H9 (cell line): ENCODE measurements at regions not wholly inside any gene's neighbourhood (a gene's known extent, or its start where the extent isn't known, plus 50 kb on each side); places are given as distances from the start of the nearest gene placed in this dataset.

Source experiments
- DNase-seq: peaks from one replicate; pipeline ENCODE4 v3.0.0-alpha.2; 2017
- H2AFZ ChIP-seq: one replicate; pipeline ENCODE4 v1.6.1; 2013; ENCODE audit warnings: mild to moderate bottlenecking, low read length, control low read depth, moderate library complexity
- H2AK5ac ChIP-seq: 2 replicates; pipeline ENCODE4 v1.6.1; 2013; ENCODE audit warnings: low read length, control low read depth, mixed read lengths; ENCODE audit not compliant: insufficient read length
- H2BK120ac ChIP-seq: one replicate; pipeline ENCODE4 v1.6.1; 2013; ENCODE audit warnings: low read depth, mild to moderate bottlenecking, low read length, control low read depth, inconsistent platforms; ENCODE audit not compliant: poor library complexity, severe bottlenecking
- H2BK12ac ChIP-seq: 2 replicates; pipeline ENCODE4 v1.6.1; 2013; ENCODE audit warnings: low read length, control low read depth, mixed read lengths, low read depth; ENCODE audit not compliant: insufficient read length
- H2BK15ac ChIP-seq: 2 replicates; pipeline ENCODE4 v1.6.1; 2013; ENCODE audit warnings: low read depth, low read length, control low read depth
- H2BK20ac ChIP-seq: one replicate; pipeline ENCODE4 v1.6.1; 2013; ENCODE audit warnings: low read depth, mild to moderate bottlenecking, low read length, control low read depth, inconsistent platforms; ENCODE audit not compliant: poor library complexity, severe bottlenecking
- H2BK5ac ChIP-seq: 2 replicates; pipeline ENCODE4 v1.6.1; 2013; ENCODE audit warnings: low read length, control low read depth, mixed read lengths; ENCODE audit not compliant: insufficient read length
- H3K14ac ChIP-seq: 2 replicates; pipeline ENCODE4 v1.6.1; 2013; ENCODE audit warnings: low read length, control low read depth; ENCODE audit not compliant: insufficient read depth
- H3K18ac ChIP-seq: 2 replicates; pipeline ENCODE4 v1.6.1; 2013; ENCODE audit warnings: low read depth, mild to moderate bottlenecking, mixed read lengths, low read length, control low read depth; ENCODE audit not compliant: insufficient read length
- H3K23ac ChIP-seq: 2 replicates; pipeline ENCODE4 v1.6.1; 2013; ENCODE audit warnings: low read length, control low read depth, mixed read lengths, low read depth; ENCODE audit not compliant: insufficient read length
- H3K23me2 ChIP-seq: 2 replicates; pipeline ENCODE4 v1.6.1; 2013; ENCODE audit warnings: low read depth, mild to moderate bottlenecking, mixed read lengths, low read length, control low read depth; ENCODE audit not compliant: insufficient read length, poor library complexity, severe bottlenecking
- H3K27ac ChIP-seq: 2 replicates; pipeline ENCODE4 v1.5.1; 2013; ENCODE audit warnings: low read length, control low read depth, mixed read lengths, low read depth; ENCODE audit not compliant: insufficient read length
- H3K27me3 ChIP-seq: 2 replicates; pipeline ENCODE4 v1.6.1; 2013; ENCODE audit warnings: low read length, control low read depth, inconsistent platforms; ENCODE audit not compliant: insufficient read depth
- H3K4ac ChIP-seq: 2 replicates; pipeline ENCODE4 v1.6.1; 2013; ENCODE audit warnings: low read depth, mild to moderate bottlenecking, control low read depth, inconsistent platforms, low read length, moderate library complexity
- H3K4me1 ChIP-seq: 2 replicates; pipeline ENCODE4 v1.6.1; 2013; ENCODE audit warnings: low read length, control low read depth, inconsistent platforms; ENCODE audit not compliant: insufficient read depth
- H3K4me2 ChIP-seq: 2 replicates; pipeline ENCODE4 v1.6.1; 2013; ENCODE audit warnings: low read length, control low read depth, mixed read lengths; ENCODE audit not compliant: insufficient read length, insufficient read depth
- H3K56ac ChIP-seq: 2 replicates; pipeline ENCODE4 v1.6.1; 2013; ENCODE audit warnings: low read depth, mild to moderate bottlenecking, mixed read lengths, low read length, control low read depth; ENCODE audit not compliant: insufficient read length
- H3K79me1 ChIP-seq: 2 replicates; pipeline ENCODE4 v1.6.1; 2013; ENCODE audit warnings: low read depth, mild to moderate bottlenecking, moderate library complexity, low read length, control low read depth, inconsistent platforms; ENCODE audit not compliant: insufficient read depth, poor library complexity, severe bottlenecking
- H3K79me2 ChIP-seq: 2 replicates; pipeline ENCODE4 v1.6.1; 2013; ENCODE audit warnings: low read length, control low read depth, inconsistent platforms; ENCODE audit not compliant: insufficient read depth
- H3K9ac ChIP-seq: 2 replicates; pipeline ENCODE4 v1.6.1; 2013; ENCODE audit warnings: low read length, control low read depth, mixed read lengths; ENCODE audit not compliant: insufficient read length; ENCODE audit errors: extremely low read depth
- H3K9me3 ChIP-seq: one replicate; pipeline ENCODE4 v1.6.1; 2013; ENCODE audit warnings: low read depth, low read length, inconsistent platforms; ENCODE audit not compliant: control insufficient read depth
- H3T11ph ChIP-seq: one replicate; pipeline ENCODE4 v1.6.1; 2013; ENCODE audit warnings: mild to moderate bottlenecking, low read length, control low read depth, inconsistent platforms
- H4K20me1 ChIP-seq: one replicate; pipeline ENCODE4 v1.6.1; 2013; ENCODE audit not compliant: control insufficient read depth, insufficient read length, insufficient read depth
- H4K5ac ChIP-seq: 2 replicates; pipeline ENCODE4 v1.6.1; 2013; ENCODE audit warnings: low read depth, mild to moderate bottlenecking, mixed read lengths, low read length, control low read depth; ENCODE audit not compliant: insufficient read length
- H4K8ac ChIP-seq: replicated peaks from 2 replicates; pipeline ENCODE4 v1.6.1; 2013; ENCODE audit warnings: low read length, control low read depth, mixed read lengths, low read depth; ENCODE audit not compliant: insufficient read length
- H4K91ac ChIP-seq: 2 replicates; pipeline ENCODE4 v1.6.1; 2013; ENCODE audit warnings: low read depth, mild to moderate bottlenecking, moderate library complexity, mixed read lengths, low read length, control low read depth; ENCODE audit not compliant: insufficient read length
- H3K27ac Mint-ChIP-seq, 3 experiments: 2 replicates in 2 of 3; 3 replicates in 1 of 3; pipeline ENCODE4 v1.8.0; 2020 to 2021; ENCODE audit warnings: mixed read lengths in 3 of 3, mild to moderate bottlenecking in 1 of 3, moderate library complexity in 1 of 3
- H3K27me3 Mint-ChIP-seq: 2 replicates; pipeline ENCODE4 v1.8.0; 2021; ENCODE audit warnings: low read depth, mild to moderate bottlenecking, moderate library complexity, mixed read lengths
- H3K36me3 Mint-ChIP-seq, 3 experiments: 2 replicates in 2 of 3; 3 replicates in 1 of 3; pipeline ENCODE4 v1.8.0; 2020 to 2021; ENCODE audit warnings: low read depth in 3 of 3, mixed read lengths in 3 of 3; ENCODE audit not compliant: insufficient read depth in 1 of 3
- H3K4me1 Mint-ChIP-seq, 2 experiments: 2 replicates each; pipeline ENCODE4 v1.8.0; 2020; ENCODE audit warnings: mixed read lengths in 2 of 2
- H3K4me3 Mint-ChIP-seq, 2 experiments: 2 replicates in 1 of 2; 3 replicates in 1 of 2; pipeline ENCODE4 v1.8.0; 2020 to 2021; ENCODE audit warnings: mild to moderate bottlenecking in 2 of 2, mixed read lengths in 2 of 2, moderate library complexity in 1 of 2
- H3K9me3 Mint-ChIP-seq, 2 experiments: 2 replicates in 1 of 2; 3 replicates in 1 of 2; pipeline ENCODE4 v1.8.0; 2020; ENCODE audit warnings: mild to moderate bottlenecking in 2 of 2, mixed read lengths in 2 of 2, moderate library complexity in 1 of 2
- CTCF ChIP-seq: fragments of 200-600 bp; sonication (generic); conservative IDR thresholded peaks from 3 replicates; pipeline ENCODE4 v1.8.0; 2021; ENCODE audit warnings: antibody characterized with exemption, mild to moderate bottlenecking
- WGBS: extraction: QIAGEN DNeasy Blood & Tissue Kit; methylation state at CpG from one replicate; pipeline ENCODE4 v1.1.7; 2013; ENCODE audit warnings: missing lambda C conversion rate, low lambda C conversion rate, mixed read lengths; ENCODE audit not compliant: insufficient read length; ENCODE audit errors: extremely low coverage; 5-methylcytosine and 5-hydroxymethylcytosine counted together

- peaks cover 4 to 6% of the 10 kb centered on the region in 2 experiments; a peak in 4 of 5 replicates for H3K9me3 Mint-ChIP-seq
- Histone ChIP-seq H3K79me2 (no peaks in the 10 kb centered on the region), H2BK120ac (no peak overlapping the region), H2BK15ac (no peak overlapping the region), H4K8ac (no peak overlapping the region), H2AFZ (no peak overlapping the region), H2BK12ac (no peak overlapping the region), H3K4me2 (no peak overlapping the region), H2AK5ac (no peak overlapping the region), H3K18ac (no peak overlapping the region), H4K20me1 (no peaks in the 10 kb centered on the region), H3K23me2 (no peaks in the 10 kb centered on the region), H3K4me1 (no peaks in the 10 kb centered on the region), H4K5ac (no peak overlapping the region), H3K14ac (no peak overlapping the region), H2BK5ac (no peak overlapping the region), H3K23ac (no peak overlapping the region), H2BK20ac (no peak overlapping the region), H4K91ac (no peak overlapping the region), H3K56ac (no peak overlapping the region), H3K27ac (no peak overlapping the region), H3K79me1 (no peaks in the 10 kb centered on the region), H3T11ph (no peak overlapping the region), H3K4ac (no peak overlapping the region), H3K9ac (no peak overlapping the region), H3K9me3 (no peaks in the 10 kb centered on the region), H3K27me3 (no peaks in the 10 kb centered on the region)
- H3K4me1 Mint-ChIP-seq, result no peaks in the 10 kb centered on the region
- TF ChIP-seq CTCF, result no peak
- no peak overlapping the region for H3K4me3 Mint-ChIP-seq
- WGBS, result no CpG with 5 or more reads among the region's 2 CpGs
- no peak overlapping the region for H3K27ac Mint-ChIP-seq
- H3K36me3 Mint-ChIP-seq, result peaks cover 2 to 9% (median 4%) of the 10 kb centered on the region in 3 experiments; a peak in 4 of 7 replicates
- DNase-seq, result no peak
- H3K27me3 Mint-ChIP-seq, result no peaks in the 10 kb centered on the region
Observed at GRCh38 chr12:29943683-29944082, 159.9 kb upstream of the TMTC1 start.
